GM19043 (cell line): ENCODE measurements at regions not wholly inside any gene's neighbourhood (a gene's known extent, or its start where the extent isn't known, plus 50 kb on each side); places are given as distances from the start of the nearest gene placed in this dataset.

ENCODE experiments used
- ATAC-seq: cut with Tn5 transposase; IDR thresholded peaks from one replicate; pipeline ENCODE4 v1.9.1; 2021; ENCODE audit warnings: low read depth; ENCODE audit not compliant: unreplicated experiment

DNA sequence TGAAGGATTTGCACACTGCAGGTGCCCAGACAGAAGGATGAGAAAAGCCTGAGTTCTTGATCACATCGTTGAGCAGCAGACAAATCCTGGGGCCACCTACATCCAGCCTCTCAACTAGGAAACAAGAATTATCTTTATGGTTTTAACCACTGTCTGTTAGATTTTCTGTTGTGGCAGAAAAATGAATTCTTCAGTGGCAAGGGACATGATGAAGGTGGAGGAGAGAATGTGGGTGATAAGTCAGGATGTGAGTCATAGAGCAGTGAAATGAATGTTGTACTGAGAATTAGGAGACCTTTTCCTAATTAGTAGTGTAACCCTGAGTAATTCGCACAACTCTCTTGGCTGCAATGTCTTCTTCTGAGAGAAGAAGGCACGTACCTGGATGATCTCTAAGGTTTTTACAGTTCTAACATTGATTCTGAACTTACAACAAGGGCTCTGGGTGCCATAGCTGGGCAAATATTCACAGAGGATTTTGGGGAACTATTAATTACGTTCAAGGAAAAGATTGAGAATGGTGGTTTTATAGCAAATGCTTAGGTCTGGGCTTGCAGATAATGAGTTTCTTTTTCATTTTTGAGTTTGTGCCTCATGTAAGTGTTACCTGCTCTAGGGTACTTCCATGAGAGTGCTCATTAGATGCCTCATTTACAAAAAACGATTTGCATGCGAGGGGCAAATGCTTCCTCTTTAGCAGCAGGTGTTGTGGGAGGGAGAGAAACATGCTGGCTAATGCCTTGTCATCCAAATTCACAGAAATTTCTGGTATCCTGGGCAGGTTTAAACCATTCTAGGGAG lies 111.0 kb upstream of the KL start:
- ATAC-seq = no peak

DNA sequence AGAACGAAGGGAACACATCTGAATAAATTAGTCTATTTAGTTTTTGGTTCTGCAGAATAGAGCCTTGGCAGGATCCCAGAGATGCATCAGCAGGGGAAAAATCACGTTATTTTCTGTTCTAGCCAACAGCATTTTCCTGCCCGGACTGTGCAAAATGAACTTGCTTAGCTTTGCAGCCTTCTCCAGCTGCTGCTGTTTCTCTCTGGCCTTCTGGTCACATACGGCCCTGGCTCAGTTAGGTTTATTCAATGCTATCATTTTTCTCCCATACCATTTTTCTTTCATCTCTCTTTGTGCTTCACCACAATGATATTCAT lies 110.4 kb upstream of the KL start:
- ATAC-seq = no peak

DNA sequence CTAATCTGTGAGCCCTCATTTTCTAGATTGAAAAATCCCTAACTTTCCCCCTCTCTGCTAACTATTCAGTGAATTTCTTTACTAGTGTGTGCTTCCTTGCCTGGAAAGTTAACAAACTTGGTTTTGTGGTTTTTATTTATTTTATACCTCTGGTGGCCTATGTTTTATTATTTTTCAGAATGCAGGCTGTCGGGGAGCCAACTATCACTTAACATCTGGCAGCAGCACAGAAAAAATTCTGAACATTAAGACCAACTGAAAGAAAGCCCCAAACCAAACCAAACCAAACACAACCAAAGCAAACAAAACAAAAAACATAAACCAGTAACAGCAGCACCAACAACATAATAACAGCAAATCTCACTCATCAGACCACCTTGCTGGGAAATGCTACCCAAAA lies 109.0 kb upstream of the KL start:
- ATAC-seq = no peak

DNA sequence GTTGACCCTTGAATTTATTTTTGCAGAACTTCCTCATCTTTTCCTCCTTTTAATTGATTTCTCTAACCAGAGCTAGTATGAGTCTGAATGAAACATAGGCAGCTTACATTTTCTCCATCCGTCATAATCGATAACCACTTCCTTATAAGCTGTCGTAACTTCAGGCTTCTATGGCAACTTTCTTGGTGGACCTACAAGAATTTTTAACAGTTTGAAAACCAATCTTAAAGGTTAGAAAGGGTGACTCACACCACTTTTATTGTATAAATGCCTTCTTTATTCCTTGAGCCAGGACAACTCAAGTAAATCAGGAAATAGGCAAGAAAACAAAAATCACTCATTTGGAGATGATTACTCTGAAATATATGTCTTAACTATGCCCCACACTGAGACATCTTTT lies 105.7 kb upstream of the KL start:
- ATAC-seq = no peak

DNA sequence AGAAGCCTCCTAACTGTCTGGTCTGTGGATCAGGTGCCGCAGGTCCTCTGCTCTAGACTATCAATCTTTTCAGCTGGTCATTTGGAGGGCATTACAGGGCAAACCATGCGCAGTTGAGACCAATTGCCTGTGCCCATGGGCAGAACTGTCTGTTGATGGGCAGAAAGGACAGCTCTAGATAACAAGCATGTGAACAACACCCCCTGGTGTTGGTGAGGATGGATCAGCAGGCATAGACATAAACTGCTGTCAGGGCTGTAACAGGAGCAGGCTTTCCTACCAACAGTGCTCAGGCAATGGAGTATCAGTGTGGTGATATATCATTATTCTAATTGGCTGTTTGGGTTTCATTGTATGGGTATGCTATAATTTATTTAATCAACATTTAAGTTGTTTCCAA lies 104.7 kb upstream of the KL start:
- ATAC-seq = no peak

DNA sequence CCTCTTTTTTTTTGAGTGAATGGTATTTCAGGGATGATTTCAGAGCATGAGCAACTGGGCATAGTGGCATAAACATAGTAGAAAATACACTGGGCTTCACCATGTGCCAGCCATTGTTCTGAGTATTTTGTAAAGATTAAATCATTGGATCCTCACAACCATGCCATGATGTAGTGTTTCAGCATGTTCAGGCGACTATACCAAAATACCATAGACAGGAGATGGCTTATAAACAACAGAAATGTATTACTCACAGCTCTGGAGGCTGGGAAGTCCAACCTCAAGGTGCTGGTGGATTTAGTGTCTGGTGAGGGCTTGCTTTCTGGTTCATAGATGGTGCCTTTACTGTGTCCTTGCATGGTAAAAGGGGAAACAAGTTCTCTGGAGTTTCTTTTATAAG lies 101.5 kb upstream of the KL start:
- ATAC-seq = no peak

DNA sequence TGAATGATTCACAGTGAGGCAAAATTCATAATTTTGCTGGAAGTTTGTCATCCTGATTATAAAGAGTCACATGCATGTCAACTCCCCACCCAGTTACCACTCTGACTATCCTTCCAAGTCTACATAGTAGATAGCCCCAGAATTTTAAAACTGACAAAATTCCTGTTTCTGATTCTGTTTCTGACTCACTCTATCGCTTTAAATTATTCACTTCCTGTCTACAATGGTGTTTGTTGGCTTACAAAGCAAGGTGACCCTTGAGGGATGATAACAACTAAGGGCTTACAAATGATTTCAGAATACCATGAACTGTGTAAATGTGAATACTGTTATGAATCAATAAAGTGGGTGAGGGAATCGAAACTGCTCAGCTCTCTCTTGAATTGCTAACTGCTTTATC lies 98.7 kb upstream of the KL start:
- ATAC-seq = no peak

DNA sequence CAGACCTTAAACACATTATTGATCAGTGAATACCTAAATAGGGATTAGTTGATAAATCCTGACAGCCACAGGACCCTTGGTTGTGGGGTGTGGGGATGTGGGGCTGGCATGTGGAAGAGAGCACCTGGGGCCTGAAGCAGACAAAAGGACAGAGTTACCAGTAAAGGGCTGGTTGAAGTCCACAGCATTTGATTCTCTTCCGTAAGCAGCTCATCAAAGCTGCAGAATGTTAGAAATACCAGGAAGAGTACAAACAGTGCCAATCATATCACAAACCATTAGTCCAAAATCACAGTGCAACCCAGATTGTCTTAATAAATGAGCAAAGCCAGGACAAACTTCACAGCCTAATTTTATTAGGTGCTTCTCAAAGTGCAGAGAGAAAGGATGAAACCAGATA lies 92.5 kb upstream of the KL start:
- no peak for ATAC-seq

DNA sequence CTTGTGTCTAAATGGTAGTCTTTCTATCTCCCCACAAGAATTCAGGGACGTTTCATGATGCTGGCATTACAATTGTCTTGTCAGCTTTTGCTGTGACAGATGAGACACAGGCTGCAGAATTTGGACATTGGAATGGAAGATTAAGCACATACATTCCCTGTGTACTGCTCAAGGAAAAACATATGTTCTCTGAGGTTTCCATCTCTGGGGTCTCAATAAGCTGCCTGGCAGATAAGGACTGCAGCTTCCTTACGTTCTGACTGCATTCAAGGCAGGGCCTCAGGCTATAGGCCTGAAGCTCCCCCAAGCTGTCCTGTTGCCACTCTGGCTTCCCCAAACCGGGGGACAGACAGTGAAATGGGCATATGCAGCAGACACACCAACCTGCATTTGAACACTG lies 91.3 kb upstream of the KL start:
- ATAC-seq = no peak

DNA sequence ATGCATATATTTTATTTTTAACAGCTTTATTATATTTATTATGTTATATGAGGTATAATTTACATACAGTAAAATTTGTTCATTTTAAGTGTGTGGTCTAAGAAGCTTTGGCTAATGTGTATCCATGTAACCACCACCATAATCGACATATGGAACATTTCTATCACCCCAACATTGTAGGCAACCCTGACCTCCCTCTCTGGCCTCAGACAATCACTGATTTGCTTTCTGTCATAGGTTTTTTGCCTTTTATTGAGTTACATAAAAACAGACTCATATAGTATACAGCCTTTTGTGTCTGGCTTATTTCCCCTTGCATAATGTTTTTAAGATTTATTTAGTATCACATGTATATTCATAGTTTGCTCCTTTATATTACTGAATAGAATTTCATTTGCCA lies 90.7 kb upstream of the KL start:
- no peak for ATAC-seq

DNA sequence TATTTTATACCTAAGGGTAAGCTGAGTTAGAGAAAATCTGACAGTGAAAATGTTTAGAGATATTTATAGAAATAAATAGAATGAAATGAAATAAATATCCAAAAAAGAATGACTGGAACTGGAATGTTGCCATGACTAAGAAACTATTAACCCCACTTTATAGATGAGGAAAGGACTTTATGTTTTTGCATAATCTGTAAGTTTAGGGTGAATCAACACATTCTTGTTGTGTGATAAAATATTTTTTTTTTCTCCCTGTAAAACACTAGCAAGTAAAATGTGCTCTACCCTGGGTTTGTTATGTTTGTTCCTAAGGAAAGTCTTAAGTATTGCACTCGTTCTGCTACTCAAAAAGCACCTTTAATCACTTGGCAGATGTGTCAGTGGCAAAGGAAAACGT lies 83.8 kb upstream of the KL start:
- ATAC-seq = no peak

DNA sequence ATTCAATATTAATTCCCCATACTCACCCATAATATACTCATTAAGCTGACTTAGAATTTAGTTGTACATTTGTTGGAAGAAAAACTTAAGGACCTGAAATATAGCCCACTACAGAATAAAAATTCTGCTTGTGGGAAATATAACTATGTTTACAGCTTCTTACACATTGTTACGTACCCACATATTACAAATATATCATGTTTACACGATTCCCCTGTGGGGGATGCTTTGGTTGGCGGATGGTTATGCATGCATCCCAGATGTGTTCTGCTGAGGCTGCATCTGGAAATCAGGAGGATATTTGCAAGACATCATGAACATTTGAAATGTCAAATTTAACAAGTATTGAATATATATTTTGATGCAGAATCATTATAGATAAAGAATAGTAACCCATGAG lies 79.5 kb upstream of the KL start:
- no peak for ATAC-seq

DNA sequence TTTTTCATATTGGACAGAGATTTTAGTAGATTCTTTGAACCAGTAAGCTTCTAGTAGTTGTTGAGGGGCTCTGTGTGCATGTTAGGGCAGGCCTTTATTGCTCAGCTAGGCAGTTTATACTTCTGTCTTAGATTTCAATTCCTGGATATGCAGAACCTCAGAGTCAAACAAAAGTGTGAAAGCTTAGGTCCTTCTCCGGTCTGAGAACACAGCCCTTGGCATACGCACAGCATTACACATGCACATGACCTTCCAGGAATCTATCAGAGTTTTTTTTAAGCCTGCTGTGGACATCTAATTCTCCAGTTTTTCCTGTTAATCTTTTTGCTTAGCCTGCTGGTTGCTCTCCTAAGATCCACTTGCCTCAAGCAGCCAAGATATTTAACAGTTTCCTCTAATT lies 77.9 kb upstream of the KL start:
- ATAC-seq = no peak

DNA sequence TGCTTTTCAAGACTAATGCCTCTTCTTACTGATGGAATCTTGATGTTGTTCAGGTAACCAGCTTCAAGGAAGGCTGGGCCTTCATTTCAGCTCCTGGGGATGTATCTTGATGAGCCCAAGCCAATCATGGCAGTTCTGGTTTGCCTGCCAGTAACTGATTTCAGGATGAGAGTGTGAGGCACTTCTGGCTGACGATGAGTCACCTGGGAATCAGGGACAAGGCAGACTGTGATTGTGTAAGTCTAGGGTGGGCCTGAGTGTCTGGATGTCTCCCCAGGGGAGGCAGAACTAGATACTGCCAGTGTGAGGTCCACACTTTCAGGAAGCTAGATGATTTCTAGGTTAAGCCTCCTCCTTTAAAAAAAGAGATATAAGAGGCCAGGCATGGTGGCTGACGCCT lies 77.3 kb upstream of the KL start:
- ATAC-seq = no peak

DNA sequence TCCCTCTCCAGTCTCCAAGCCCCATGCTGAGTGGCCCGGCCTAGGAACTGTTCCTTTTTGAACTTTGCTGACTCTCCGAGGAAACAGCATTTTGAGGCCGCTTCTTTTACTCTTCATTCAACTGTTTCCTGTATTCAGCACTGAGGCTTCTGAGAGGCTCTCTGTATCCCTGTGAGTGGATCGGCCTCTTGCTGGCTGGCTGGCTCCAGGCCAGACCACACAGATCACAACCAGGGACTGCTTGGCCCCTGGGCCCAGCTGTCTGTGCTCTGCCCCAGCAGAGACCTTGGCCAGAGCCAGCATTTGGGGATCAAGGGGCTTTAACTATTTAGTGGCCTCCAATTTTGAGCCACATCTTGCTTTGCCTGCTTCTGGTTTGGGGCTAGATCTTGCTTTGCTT lies 75.6 kb upstream of the KL start:
- ATAC-seq = no peak

DNA sequence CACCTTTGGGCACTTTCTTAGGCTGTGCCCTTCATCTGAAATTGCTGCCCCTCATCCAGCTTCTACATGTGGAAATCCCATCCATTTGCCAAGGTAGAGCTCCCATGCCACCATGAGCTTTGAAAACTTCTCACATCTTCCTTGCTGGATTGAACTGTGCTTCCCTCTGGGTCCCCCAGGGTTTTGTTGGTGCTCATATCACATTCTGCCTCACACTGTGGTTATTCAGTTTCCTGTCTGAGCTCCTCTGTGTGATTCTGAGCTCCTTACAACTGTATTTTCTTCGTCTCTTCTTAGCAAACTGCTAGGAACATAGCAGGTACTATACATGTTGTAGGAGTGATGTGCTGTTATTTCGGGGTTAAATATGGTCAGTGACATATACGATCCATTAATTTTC lies 74.9 kb upstream of the KL start:
- no peak for ATAC-seq

DNA sequence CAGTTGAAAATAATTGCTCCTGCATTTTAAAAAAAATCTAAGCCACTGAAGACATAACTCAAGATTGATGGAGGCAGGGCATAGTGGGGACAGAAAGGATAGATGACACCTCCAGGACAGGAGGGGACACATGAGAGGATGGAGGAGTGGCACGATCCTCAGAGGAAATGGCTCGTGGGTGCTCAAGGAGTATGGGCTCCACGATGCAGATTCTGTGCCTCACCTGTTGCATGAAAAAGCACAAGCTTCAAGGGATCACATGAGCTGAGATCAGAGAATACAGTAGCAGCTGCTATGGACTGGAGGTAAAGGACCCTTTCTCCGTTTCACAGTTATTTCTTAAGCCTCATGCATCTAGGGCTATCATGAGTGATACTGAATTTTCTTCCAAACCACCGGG lies 69.7 kb upstream of the KL start:
- no peak for ATAC-seq

DNA sequence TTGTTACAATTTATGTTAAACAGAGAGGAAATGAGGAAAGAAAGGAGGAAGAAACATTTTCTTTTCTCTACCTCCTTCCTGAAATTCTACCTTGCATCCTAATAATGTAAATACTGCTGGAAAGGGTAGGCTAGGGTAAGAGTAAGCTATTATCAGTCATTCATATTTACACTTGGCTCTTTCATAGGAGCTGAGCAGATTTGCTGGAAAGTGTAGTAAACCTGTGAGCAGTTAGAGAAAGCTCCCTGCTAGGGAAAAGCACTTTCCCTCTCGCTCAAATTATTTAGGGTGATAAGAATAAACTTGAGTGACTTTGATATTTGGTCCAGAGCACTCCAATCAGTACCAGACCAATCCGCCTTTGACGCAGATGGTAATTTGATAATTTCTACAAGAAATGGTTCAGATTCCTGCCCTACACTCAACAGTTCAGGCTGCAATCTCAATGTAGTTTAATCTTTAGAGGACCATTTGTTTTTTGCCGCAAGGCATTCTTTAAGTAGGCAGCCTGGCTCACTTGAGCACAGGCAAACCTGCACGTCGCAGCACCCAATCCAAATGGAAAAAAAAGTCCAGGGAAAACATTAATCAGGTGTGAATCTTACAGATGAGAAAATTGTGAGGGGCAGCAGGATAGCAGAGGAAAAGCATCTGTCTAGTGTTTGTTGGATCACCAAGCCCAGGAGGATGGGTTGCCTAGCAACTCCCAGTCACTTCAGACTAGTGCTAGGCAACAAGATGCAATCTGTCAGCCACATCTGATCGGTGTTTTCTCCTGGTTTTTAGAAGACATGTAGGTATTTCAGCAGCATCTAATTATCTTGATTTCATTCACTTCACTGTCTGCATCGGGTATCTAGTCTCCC lies 68.6 kb upstream of the KL start:
- no peak for ATAC-seq

DNA sequence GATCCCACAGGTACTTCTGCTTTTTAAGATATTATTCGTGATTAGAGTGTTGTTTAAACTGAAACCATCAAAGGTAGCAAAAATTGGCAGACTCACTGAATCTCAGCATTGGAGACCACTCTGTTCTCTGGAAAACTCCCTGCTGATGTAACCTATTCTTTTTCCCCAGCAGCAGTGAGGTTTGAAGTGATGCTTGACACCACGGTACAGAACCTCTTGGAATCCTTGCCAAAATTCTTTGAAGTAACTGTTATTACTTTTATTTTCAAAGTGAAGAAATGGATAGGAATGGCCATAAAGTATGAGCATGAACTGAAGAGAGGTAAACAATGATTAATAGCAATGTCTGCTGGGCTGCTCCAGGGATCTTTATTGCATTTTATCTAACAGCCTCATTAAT lies 66.4 kb upstream of the KL start:
- no peak for ATAC-seq

DNA sequence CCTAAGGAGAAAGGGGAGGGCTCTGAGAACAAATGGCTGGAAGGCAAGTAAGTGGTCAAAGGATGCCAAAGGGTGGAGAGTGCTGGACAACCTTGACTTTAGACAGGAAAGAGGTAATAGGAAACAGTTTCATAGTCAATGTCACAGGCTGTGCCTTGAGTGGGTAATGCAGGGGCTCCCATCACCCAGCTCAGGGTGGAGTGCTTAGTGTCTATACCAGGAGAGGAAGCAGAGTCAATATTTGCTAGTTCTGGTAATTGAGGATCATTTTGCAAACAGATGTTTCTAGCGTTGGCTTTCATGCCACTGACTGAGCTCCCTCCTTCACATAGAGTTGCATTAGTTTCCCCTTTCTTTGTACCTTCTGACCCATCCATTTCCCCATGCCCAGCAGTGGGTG lies 64.6 kb upstream of the KL start:
- ATAC-seq = no peak

DNA sequence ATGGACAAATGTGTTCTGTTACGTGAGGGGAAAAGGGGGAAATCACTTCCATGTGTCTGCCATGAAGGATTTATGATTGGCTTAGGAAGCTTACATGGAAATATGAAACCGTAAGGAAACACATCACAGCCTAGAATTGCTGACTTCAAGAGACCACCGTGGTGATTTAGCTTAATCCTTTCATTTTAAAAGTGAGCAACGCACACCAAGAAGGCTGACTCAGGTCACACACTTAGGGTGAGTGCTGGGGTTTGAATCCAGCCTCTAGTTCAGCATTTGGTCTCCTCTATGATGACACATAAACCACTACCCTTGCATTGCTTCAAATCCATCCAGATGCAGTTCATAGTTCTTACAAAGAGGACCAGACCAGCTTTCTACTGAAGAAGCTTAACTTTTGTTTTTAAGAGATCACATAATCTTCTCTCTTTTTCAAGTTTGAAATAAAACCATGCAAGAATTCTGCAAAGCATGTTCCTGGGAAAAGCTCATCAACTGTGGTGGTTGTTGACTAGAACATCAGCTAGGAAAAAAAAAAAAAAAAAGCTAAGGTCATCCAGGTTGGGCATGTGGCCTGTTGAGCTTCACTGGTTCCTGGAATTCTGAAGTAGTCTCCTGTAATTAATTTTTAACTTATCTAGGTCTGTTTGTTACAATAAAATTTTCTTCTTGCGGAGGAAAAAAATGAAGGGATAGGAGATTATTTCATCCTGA lies 60.2 kb upstream of the KL start:
- ATAC-seq = no peak

DNA sequence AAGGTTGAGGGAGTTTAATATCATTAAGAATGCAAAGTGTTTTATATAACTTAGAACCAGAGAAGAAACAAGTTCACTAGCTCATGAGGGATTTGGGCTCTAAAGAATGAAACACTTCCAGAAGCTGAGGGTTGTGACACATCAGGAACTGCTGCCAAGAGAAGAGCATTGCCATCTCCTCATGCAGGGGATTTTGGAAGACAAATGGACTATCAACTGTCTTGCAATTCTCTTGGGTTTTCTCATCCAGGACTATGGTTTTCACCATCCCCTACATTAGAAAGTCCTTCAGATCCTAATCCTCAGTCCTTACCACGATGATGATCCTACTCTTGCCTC lies 59.7 kb upstream of the KL start:
- ATAC-seq = no peak
